Glutamatergic neuron (in vitro differentiated cells): ENCODE measurements at regions not wholly inside any gene's neighbourhood (a gene's known extent, or its start where the extent isn't known, plus 50 kb on each side); places are given as distances from the start of the nearest gene placed in this dataset.
"Not testable (repeated sequence)": the region's sequence is repeated elsewhere in the genome, so short reads cannot be mapped to it uniquely, and the experiment has no call there.

Experiments
- DNase-seq: peaks from one replicate; pipeline ENCODE4 v3.0.0; 2022
- H3K27ac Mint-ChIP-seq: one replicate; pipeline ENCODE4 v1.8.0; 2020; ENCODE audit warnings: mild to moderate bottlenecking, mixed read lengths, inconsistent platforms; ENCODE audit not compliant: unreplicated experiment
- H3K27me3 Mint-ChIP-seq: one replicate; pipeline ENCODE4 v1.8.0; 2020; ENCODE audit warnings: mild to moderate bottlenecking, moderate library complexity, mixed read lengths, inconsistent platforms; ENCODE audit not compliant: unreplicated experiment
- H3K36me3 Mint-ChIP-seq: one replicate; pipeline ENCODE4 v1.8.0; 2020; ENCODE audit warnings: mild to moderate bottlenecking, mixed read lengths, inconsistent platforms; ENCODE audit not compliant: unreplicated experiment
- H3K4me1 Mint-ChIP-seq: one replicate; pipeline ENCODE4 v1.8.0; 2020; ENCODE audit warnings: mild to moderate bottlenecking, low read depth, mixed read lengths, inconsistent platforms; ENCODE audit not compliant: unreplicated experiment
- H3K4me3 Mint-ChIP-seq: one replicate; pipeline ENCODE4 v1.8.0; 2020; ENCODE audit warnings: mild to moderate bottlenecking, mixed read lengths, inconsistent platforms; ENCODE audit not compliant: unreplicated experiment
- H3K9me3 Mint-ChIP-seq: one replicate; pipeline ENCODE4 v1.8.0; 2020; ENCODE audit warnings: mild to moderate bottlenecking, moderate library complexity, mixed read lengths, inconsistent platforms; ENCODE audit not compliant: unreplicated experiment
- TF ChIP-seq, protein P1 (sequence below): fragments of 200-600 bp; sonication (generic); IDR thresholded peaks from one replicate; pipeline ENCODE4 v1.5.0; 2021; ENCODE audit not compliant: partially characterized antibody, unreplicated experiment

DNA sequence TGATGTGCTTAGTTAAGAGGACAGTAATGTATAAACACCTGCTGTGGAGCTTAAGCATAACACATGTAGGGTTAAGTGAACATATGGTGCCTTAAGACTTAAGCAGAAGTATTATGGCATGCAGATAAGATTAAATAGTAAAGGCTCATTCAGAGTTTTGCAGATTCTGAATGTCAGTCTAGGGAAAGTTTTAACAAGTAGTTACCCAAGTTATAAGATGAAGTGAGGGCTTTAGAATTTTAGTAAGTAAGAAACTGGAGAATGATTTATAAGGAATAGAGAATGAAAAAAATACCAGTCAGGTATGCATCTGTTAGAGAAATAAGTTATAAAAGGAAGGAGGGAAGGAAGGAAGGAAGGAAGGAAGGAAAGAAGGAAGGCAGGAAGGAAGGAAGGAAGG lies 902.1 kb downstream of the TRAM1L1 start:
- H3K27me3 Mint-ChIP-seq = peaks cover 1% of the 10 kb centered on the region
- no peaks in the 10 kb centered on the region for H3K4me1 Mint-ChIP-seq
- H3K27ac Mint-ChIP-seq = no peak overlapping the region
- no peak overlapping the region for H3K4me3 Mint-ChIP-seq
- no peaks in the 10 kb centered on the region for H3K9me3 Mint-ChIP-seq
- TF ChIP-seq, protein P1, sequence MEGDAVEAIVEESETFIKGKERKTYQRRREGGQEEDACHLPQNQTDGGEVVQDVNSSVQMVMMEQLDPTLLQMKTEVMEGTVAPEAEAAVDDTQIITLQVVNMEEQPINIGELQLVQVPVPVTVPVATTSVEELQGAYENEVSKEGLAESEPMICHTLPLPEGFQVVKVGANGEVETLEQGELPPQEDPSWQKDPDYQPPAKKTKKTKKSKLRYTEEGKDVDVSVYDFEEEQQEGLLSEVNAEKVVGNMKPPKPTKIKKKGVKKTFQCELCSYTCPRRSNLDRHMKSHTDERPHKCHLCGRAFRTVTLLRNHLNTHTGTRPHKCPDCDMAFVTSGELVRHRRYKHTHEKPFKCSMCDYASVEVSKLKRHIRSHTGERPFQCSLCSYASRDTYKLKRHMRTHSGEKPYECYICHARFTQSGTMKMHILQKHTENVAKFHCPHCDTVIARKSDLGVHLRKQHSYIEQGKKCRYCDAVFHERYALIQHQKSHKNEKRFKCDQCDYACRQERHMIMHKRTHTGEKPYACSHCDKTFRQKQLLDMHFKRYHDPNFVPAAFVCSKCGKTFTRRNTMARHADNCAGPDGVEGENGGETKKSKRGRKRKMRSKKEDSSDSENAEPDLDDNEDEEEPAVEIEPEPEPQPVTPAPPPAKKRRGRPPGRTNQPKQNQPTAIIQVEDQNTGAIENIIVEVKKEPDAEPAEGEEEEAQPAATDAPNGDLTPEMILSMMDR = no peak
- no peak for DNase-seq
- H3K36me3 Mint-ChIP-seq = no peaks in the 10 kb centered on the region

DNA sequence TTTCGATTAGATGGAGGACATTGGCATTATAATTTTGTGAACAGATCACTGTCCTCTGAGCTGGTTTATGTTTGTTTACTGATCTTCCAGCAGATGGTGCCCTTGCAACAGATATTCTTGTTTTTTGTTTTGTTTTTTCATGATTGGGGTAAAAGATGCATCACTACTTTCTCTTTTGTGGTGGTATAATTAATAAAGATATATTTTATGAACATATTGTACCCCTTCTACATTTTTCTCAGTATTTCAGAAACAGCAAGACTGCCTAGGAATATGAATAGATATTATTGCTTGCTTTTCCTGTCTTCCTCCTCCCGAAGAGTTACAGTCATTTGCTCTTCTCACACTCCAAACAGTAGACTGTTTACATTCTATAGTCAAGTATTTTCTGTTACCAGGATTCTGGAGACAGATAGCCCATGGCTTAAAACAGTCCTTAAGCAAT lies 905.2 kb downstream of the TRAM1L1 start:
- no peak overlapping the region for H3K27ac Mint-ChIP-seq
- no peaks in the 10 kb centered on the region for H3K4me1 Mint-ChIP-seq
- TF ChIP-seq, protein P1 = peak; percentile 48
- no peaks in the 10 kb centered on the region for H3K36me3 Mint-ChIP-seq
- no peak for DNase-seq
- H3K27me3 Mint-ChIP-seq = peaks cover 1% of the 10 kb centered on the region
- no peaks in the 10 kb centered on the region for H3K9me3 Mint-ChIP-seq
- H3K4me3 Mint-ChIP-seq = no peak overlapping the region

DNA sequence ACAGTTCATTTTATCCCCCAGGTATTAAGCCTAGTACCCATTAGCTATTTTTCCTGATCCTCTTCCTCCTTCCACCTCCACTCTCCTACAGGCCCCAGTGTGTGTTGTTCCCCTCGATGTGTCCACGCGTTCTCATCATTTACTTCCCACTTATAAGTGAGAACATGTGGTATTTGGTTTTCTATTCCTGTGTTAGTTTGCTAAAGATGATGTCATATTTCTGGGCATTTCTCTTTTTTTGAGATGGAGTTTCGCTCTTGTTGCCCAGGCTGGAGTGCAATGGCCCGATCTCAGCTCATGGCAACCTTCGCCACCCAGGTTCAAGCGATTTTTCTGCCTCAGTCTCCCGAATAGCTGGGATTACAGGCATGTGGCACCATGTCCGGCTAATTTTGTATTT lies 934.0 kb downstream of the TRAM1L1 start:
- not testable (repeated sequence) for DNase-seq, H3K4me1 Mint-ChIP-seq, H3K27me3 Mint-ChIP-seq, H3K27ac Mint-ChIP-seq, H3K36me3 Mint-ChIP-seq, H3K4me3 Mint-ChIP-seq, H3K9me3 Mint-ChIP-seq

DNA sequence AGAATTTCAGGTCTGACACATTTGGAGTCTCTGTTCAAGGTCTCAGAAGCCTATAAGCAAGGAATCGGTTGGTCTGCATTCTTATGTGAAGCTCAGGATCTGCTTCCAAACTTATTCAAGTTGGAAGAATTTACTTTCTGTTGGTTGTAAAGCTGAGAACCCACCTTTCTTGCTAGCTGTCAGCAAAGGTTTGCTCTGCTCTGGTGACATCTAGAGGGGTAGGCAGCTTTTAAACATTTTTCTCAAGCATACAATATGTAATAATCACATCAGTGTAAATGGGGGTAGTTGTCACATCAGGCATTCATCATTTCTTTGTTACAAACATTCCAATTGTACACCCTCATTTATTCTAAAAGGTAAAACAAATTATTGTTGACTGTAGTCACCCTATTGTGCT lies 935.2 kb downstream of the TRAM1L1 start:
- TF ChIP-seq, protein P1 = no peak
- H3K4me3 Mint-ChIP-seq = no peak overlapping the region
- H3K27me3 Mint-ChIP-seq = no peaks in the 10 kb centered on the region
- H3K27ac Mint-ChIP-seq = no peak overlapping the region
- no peaks in the 10 kb centered on the region for H3K36me3 Mint-ChIP-seq
- no peak for DNase-seq
- H3K9me3 Mint-ChIP-seq = no peaks in the 10 kb centered on the region
- H3K4me1 Mint-ChIP-seq = peaks cover 10% of the 10 kb centered on the region

DNA sequence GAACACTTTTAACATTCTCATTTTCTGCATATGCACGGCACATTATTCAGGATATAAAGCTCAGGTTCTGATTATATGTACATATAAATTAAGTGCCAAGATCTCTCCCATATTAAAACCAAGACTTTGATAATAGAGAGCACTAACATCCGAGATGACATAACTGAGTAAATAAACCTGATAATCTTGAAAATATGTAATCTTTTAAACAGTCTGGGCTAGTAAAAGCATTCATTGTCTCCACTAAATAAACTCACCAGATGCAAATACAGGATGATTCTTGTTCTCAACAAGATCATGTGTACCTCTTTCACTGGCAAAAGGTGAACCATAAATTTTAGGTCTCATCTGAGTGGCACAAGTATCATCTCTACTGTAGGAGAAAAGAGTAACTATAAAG lies 942.2 kb downstream of the TRAM1L1 start:
- H3K9me3 Mint-ChIP-seq = peaks cover 2% of the 10 kb centered on the region
- no peak overlapping the region for H3K27ac Mint-ChIP-seq
- H3K4me1 Mint-ChIP-seq = peaks cover 12% of the 10 kb centered on the region
- TF ChIP-seq, protein P1 = no peak
- H3K27me3 Mint-ChIP-seq = no peaks in the 10 kb centered on the region
- H3K4me3 Mint-ChIP-seq = no peak overlapping the region
- DNase-seq = no peak
- no peaks in the 10 kb centered on the region for H3K36me3 Mint-ChIP-seq

DNA sequence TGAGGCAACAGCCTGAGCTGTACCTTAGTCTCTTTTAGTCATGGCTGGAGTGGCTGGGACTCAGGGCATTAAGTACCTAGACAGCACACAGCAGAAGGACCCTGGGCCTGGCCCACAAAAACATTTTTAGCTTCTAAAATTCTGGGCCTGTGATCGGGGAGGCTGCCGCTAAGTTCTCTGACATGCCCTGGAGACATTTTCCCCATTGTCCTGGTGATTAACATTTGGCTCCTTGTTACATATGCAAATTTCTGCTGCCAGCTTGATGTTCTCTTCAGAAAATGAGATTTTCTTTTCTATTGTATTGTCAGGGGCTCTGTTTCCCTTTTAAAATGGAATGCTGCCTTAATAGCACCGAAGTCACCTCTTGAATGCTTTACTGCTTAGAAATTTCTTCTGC lies 952.4 kb downstream of the TRAM1L1 start:
- Mint-ChIP-seq H3K9me3 (no peaks in the 10 kb centered on the region), H3K27me3 (no peaks in the 10 kb centered on the region), H3K36me3 (no peaks in the 10 kb centered on the region), H3K4me1 (no peaks in the 10 kb centered on the region), H3K4me3 (no peak overlapping the region), H3K27ac (no peak overlapping the region)
- DNase-seq = no peak
- TF ChIP-seq, protein P1 = no peak
